Erythroblast (primary cell): ENCODE measurements at regions not wholly inside any gene's neighbourhood (a gene's known extent, or its start where the extent isn't known, plus 50 kb on each side); places are given as distances from the start of the nearest gene placed in this dataset.

ENCODE experiments used
- DNase-seq, 2 experiments: peaks; one replicate each; lab custom pipeline; 2025; lab: John Stamatoyannopoulos, UW
- GATA1 ChIP-seq: IDR thresholded peaks from 2 replicates; pipeline ENCODE4 v1.6.1; 2011; ENCODE audit warnings: low read depth, mild to moderate bottlenecking, control low read depth, low read length, moderate library complexity
- POLR2A ChIP-seq: IDR thresholded peaks from 2 replicates; pipeline ENCODE4 v1.6.1; 2011; ENCODE audit warnings: mild to moderate bottlenecking, low read length

DNA sequence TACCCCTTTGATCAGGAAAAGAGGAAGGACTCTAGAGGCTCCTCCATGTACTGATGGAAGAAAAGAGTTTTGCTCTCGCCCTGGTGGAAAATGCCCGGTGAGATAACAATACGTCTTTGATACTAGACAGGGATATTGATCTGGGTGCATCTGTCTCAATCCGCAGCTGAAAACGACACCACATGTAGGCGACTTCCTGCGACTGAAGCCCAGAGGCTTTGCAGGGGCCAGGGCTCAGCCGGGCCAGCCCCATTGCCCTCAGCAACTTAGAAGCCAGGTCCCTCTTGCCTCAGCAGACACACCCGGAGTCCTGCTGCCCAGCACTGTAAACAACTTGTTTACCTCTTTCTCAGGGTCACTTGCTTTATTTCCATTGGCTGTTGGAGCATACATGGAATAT, 409.4 kb downstream of the IRS2 start:
- DNase-seq, result no peak
- no peak for TF ChIP-seq POLR2A
- TF ChIP-seq GATA1, result no peak

DNA sequence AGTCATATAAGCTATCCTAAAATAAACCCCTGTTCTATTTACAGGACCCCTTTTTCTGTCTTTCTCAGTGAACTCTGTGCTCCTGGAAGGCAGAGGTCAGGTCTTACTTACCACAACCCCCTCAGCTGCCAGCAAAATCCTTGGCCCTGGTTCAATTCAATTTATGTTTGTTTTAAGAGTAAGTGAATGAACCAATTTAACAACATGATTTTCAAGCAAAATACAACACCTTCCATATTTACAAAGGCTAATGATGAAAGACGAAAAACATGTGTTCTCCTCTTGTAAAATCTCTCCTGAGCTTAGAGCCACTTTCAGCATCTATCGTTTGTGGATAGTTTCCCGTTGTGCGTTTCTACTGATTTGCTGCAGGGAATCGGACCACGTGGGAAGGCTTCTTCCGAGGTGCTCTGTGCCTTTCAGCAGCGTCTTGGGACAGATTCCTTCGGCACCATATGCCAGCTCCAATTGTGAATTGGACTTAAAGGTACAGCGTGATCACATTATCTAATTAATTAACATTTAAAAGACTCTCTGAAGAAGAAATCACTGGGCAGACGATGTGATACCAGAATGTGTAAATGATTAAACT, 411.7 kb downstream of the IRS2 start:
- no peak for TF ChIP-seq POLR2A
- TF ChIP-seq GATA1, result no peak

DNA sequence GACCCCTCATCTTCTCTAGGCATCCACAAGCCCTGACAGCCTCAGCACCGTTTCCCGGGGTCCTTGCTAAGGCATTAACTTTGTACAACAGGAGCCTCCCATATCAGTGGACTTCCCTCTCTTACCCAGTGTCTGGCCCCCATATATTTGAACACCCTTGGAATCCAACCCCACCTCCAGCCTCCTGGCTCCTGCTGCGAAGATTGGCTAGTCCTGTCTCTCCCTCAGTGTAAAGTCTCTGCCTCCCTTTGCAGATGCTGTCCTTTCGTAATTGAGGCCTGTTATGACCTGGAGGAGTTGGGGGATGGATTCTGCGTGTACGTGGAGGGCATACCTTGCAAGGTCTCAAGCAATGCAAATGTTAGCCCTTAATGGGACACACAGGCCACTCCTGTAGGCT, 413.7 kb downstream of the IRS2 start:
- no peak for DNase-seq
- TF ChIP-seq GATA1 (no peak), POLR2A (no peak)

More for the DNA sequence above, 411.7 kb downstream of the IRS2 start:
- DNase-seq, result no peak

DNA sequence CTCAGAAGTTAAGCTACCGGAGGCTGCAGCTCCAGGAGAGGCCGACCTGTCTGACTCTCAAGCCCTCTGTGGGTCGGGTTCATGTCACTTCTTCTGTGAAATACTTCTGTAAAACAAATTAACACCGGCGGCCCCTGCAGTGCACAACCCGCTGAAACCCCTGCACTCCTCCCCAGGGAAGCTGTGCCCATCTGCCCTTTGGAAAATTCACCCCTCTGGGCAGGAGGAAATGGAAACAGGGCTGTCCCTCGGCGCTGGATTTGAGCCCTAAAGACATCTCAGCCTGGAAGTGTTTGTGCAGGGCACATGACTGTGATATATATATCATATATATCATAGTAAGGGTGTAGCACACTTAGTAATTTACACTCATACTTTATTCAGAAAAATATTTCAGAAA, 415.3 kb downstream of the IRS2 start:
- no peak for DNase-seq
- no peak for TF ChIP-seq GATA1
- TF ChIP-seq POLR2A, result no peak

DNA sequence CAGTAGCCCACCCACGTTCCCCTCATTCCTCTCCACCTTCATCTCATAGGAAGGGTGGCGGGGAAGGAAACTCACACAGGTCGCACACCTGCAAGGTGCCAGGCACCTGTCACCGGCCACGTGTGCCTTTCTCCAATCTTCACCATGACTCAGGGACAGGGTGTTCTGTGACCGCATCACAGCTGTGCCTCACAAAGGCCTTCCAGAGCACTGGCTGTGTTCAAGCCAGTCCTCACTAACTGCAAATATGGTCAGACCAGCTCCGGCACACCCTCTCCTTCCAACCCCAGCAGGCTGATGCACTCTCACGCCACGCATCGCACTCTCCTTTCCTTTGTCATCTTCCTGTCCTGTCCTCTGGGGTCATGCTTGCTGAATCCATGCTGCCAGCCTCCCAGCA, 415.9 kb downstream of the IRS2 start:
- TF ChIP-seq GATA1 (no peak), POLR2A (no peak)

DNA sequence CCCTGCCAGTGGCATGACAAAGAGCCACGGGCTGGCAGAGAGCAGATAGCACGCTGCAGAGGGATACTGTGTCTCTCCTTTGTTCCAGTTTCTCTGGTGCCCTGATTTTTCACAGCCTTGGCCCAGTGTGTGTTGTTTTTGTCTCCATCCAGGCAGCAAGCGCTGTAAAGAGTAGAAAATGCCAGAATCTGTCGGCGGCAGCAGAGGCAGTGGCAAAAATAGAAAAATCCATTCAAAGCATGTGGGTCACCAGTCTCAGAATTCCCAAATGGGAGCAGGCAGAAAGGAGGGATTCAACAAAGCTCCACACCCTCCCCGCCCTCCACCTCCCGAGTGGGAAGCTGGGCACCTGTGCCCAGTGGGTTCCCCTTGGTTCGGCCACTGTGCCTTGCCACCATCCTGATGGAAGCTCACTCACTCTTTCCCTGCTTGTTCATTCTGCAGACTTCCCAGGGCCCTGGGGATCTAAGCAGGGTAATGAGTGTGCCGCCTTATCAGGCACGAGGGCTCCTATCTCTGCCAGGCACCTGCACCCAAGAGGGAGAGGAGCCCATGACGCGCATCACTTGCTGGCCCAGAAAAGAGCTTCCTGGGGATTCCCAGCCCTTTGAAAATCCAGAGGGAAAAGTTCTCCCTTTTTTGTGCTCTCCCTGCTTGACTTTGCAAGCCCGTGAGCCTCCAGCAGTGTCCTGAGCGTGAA, 416.9 kb downstream of the IRS2 start:
- no peak for DNase-seq
- TF ChIP-seq POLR2A, result no peak

More for the DNA sequence above, 415.9 kb downstream of the IRS2 start:
- no peak for DNase-seq

DNA sequence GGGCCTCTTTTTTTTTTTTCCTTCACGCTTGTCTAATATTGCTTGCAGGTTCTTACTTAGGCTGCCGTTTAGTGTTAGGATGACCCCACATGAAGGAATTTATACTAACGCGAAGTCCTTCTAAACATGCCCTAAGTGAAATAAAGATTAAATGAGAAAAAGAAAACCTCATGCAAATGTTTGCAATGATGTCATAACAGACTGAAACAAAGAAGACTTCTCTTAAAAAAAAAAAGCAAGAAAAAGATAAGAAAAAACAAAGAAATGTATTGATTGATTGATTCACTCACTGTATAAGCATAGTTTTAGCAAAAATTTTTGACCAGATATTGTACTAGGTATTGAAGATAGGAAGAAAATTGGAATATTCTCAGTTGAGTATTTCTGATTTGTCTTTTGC, 418.2 kb downstream of the IRS2 start:
- TF ChIP-seq POLR2A (no peak), GATA1 (no peak)
- DNase-seq, result no peak

DNA sequence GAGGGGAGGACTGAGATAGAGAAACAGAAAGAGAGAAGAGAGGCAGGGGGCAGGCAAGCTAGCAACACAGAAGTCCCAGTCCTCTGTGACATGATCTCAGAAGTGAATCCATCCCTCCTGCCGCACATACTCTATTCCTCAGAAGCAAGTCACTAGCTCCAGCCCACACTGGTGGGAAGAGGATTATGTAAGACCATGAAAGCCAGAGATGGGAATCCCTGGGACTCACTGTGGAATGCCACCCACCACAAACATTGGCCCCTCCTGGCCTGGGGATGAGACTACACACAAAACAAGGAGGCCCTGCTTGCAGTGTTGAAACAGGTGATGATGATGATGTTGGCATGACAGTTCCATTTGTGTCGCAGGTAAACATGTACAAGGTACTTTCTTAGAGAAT, 419.9 kb downstream of the IRS2 start:
- no peak for TF ChIP-seq GATA1
- TF ChIP-seq POLR2A, result no peak
- DNase-seq, result no peak

DNA sequence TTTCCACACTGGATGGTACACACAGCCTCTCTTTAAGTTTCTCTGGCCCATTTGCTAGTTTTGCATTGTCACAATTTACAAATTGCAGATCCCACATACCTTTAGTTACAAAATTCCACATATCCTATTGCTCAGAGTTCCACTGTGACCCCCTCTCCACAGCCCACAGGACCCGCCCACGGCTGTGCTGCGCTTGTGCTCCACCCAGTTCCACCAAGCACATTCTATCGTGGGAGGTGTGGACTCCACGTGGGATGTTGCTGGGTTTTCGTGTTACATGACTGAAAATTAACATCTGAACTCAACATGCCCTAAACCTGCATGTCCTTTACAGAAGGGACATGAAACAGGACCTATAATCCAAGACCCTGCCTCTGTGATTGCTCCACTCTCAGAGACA, 423.0 kb downstream of the IRS2 start:
- no peak for DNase-seq
- TF ChIP-seq GATA1, result no peak

DNA sequence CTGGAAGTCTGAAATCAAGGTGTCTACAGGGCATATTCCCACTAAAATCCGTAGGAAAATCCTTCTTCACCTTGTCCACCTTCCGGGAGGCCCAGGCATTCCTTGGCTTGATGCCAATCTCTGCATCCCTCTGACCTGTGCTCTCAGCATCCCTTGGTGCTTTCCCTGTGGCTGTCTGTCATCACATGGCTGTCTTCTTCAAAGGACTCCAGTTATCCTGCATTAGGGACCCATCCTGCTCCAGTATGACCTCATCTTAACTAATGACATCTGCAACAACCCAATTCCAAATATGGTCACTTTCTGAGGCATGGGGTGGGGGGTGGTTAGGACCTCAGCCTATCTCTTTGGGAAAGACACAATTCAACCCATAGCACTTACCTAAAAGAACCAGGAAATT, 423.8 kb downstream of the IRS2 start:
- TF ChIP-seq GATA1, result no peak
- TF ChIP-seq POLR2A, result no peak
- no peak for DNase-seq

DNA sequence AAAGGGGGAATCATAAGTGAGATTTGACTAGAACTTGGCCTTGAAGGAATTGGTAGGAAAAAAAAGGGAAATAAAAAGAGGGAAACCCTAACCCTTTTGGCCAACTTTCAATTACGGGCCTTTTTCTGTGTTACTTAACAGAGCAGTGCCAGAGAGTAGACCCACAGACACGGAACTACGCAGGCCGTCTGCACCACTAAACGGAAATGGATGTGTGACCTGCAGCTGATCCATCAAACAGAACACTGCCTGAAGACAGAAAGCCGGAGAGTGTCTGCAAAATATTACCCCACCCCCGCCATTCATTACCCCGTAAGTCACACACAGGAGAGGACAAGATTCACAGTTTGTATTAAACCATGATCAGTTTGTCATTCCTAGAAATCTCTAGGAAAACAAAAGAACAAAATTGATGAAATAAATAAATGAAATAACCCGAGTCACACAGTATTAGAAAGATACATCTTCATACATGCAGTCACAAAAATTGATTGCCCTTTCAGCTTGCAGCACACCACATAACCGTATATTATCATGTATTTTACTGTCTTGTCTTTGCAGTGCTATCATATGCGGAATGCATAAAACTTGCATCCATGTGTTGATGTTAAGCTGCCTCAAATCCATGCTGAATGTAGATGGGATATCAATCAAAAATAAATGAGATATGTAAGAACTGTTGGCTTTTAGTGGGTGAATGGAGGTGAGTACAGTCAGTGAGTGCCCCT, 424.7 kb downstream of the IRS2 start:
- DNase-seq, result no peak
- TF ChIP-seq GATA1 (no peak), POLR2A (no peak)

DNA sequence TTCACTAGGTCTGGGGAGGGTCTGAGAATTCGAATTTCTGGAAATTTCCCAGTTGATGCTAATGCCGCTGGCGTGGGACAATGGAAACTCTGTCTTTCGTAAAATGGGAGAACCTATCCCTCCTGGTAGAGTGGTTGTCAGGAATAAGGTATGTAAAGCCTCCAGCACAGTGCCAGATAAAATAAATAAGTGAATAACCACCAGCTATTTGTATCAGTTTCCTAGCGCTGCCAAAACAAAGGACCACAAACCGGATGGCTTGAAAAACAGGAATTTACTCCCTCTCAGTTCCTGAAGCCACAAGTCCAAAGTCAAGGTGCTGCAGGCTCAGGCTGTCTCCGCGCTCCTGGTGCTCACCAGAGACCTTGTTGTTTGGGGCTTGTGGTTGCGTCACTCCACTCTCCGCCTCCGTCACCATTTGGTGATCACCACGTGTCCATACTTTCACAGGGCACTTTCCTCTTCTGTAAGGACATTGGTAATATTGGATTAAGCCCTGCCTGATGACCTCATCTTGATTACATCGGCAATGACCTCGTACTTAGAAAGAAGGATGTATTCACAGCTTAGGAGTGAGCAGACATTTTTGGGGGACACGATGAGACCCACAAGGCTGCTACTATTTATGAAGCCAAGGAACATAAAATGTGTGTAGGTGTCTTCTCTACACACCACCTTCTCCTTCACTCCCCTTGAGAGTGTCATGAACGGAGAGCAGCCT, 428.5 kb downstream of the IRS2 start:
- no peak for TF ChIP-seq GATA1
- no peak for TF ChIP-seq POLR2A
- no peak for DNase-seq

DNA sequence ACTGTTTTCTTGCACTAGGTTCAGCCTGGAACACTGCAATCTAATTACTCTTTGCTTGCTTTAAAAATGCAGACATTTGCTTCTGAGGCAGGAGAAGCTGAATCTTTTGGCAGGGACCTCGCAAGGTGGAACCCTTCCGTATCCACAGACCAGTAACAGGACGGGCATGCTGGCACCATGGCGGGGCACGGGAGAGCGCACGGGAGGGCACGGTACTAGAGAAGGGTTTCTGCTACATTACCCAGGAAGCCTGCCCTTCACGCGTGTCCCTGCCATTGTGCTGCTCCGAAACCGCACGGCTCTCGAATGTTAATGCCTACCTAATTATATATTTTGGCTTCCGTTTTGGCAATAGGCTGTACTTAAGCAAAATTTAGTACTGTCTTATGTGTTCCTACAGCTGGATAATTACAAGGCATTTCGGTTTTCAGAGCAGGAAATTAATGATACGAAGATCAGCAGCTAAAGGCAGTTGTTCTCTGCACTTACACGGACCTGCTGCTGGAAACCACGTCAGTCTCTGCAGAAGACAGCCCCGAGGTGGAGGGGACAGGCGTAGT, 430.4 kb downstream of the IRS2 start:
- TF ChIP-seq GATA1 (no peak), POLR2A (no peak)
- DNase-seq, result no peak
